Sigmoid colon (tissue), 6 donors: ENCODE measurements at regions not wholly inside any gene's neighbourhood (a gene's known extent, or its start where the extent isn't known, plus 50 kb on each side); places are given as distances from the start of the nearest gene placed in this dataset.
"Not testable (repeated sequence)": the region's sequence is repeated elsewhere in the genome, so short reads cannot be mapped to it uniquely, and the experiment has no call there.

Source experiments
- DNase-seq: peaks from one replicate; pipeline ENCODE4 v3.0.0-alpha.2; 2019
- H3K27ac ChIP-seq, 4 donors: fragments of 200-600 bp; sonication (generic); one replicate each; pipeline ENCODE4 v1.5.1; 2016 to 2019; ENCODE audit warnings: mild to moderate bottlenecking in 1 of 4
- H3K27me3 ChIP-seq, 3 donors: fragments of 200-600 bp; sonication (generic); one replicate each; pipeline ENCODE4 v1.5.1; 2019; ENCODE audit warnings: mild to moderate bottlenecking in 1 of 3
- H3K36me3 ChIP-seq, 4 donors: fragments of 200-600 bp; sonication (generic); one replicate each; pipeline ENCODE4 v1.5.1; 2016 to 2019
- H3K4me1 ChIP-seq, 4 donors: fragments of 200-600 bp; sonication (generic); one replicate each; pipeline ENCODE4 v1.5.1; 2017 to 2019
- H3K4me3 ChIP-seq, 4 donors: fragments of 200-600 bp; sonication (generic); one replicate each; pipeline ENCODE4 v1.5.1; 2017 to 2019; ENCODE audit warnings: mild to moderate bottlenecking in 2 of 4, moderate library complexity in 1 of 4
- H3K9me3 ChIP-seq, 4 donors: fragments of 200-600 bp in 3 of 4; sonication (generic) in 3 of 4; one replicate each; pipeline versions ENCODE4 v1.5.1 to v1.6.1; 2013 to 2019
- CTCF ChIP-seq, 4 experiments: fragments of 450-650 bp in 3 of 4; fragments of 200-600 bp in 1 of 4; IDR thresholded peaks; one replicate each; pipeline ENCODE4 v1.5.1; 2016 to 2019; ENCODE audit warnings: antibody characterized with exemption in 4 of 4, mild to moderate bottlenecking in 3 of 4, moderate library complexity in 2 of 4
- EP300 ChIP-seq, 4 donors: sonication (generic); formaldehyde crosslinking; IDR thresholded peaks; one replicate each; pipeline ENCODE4 v1.6.1; 2017; ENCODE audit warnings: antibody characterized with exemption in 4 of 4
- POLR2A ChIP-seq, 2 donors: fragments of 450-650 bp; IDR thresholded peaks; one replicate each; pipeline ENCODE4 v1.6.1; 2016; ENCODE audit warnings: antibody characterized with exemption in 2 of 2, mild to moderate bottlenecking in 2 of 2, moderate library complexity in 2 of 2
- POLR2AphosphoS5 ChIP-seq, 4 donors: sonication (generic); formaldehyde crosslinking; IDR thresholded peaks; one replicate each; pipeline ENCODE4 v1.6.1; 2017; ENCODE audit warnings: antibody characterized with exemption in 4 of 4
- WGBS, 2 donors: extraction: QIAGEN DNeasy Blood & Tissue Kit; methylation state at CpG; one replicate each; pipeline ENCODE4 v1.1.7; 2013; 5-methylcytosine and 5-hydroxymethylcytosine counted together
- intact Hi-C: fragments of 100-400 bp; cut with DNase I; formaldehyde crosslinking; loops from one replicate; pipeline ENCODE4 v1.15.1; 2023
- donor health status: healthy with polysubstance abuse.
- donor health status: healthy.

- H3K27me3 ChIP-seq, result no peaks in the 10 kb centered on the region
- intact Hi-C loops, result no loop called here
- H3K36me3 ChIP-seq, result no peaks in the 10 kb centered on the region
- H3K9me3 ChIP-seq, result peaks cover 0 to 6% (median 0%) of the 10 kb centered on the region in 4 donors
- WGBS, 2 donors, result 70 to 89% methylated on average over 6 of the region's 6 CpGs
- no peak overlapping the region for H3K4me3 ChIP-seq
- no peaks in the 10 kb centered on the region for H3K4me1 ChIP-seq
- H3K27ac ChIP-seq, result no peak overlapping the region
- TF ChIP-seq POLR2A (IDR thresholded peaks at IDR 0.05), result no peak
- no peak for TF ChIP-seq EP300 (IDR thresholded peaks at IDR 0.05)
- no peak for TF ChIP-seq POLR2AphosphoS5 (IDR thresholded peaks at IDR 0.05)
- no peak for TF ChIP-seq CTCF (IDR thresholded peaks at IDR 0.05)
- no peak for DNase-seq
Observed at GRCh38 chrX:85808217-85808616, 239.1 kb downstream of the CHM start.

GRCh38 chrX:85772391-85772790 is 275.0 kb downstream of the CHM start:
- intact Hi-C loops, H3K4me1 ChIP-seq, H3K27me3 ChIP-seq, H3K27ac ChIP-seq, H3K36me3 ChIP-seq, H3K9me3 ChIP-seq, DNase-seq, H3K4me3 ChIP-seq: not testable (repeated sequence)
- 88 to 89% methylated on average over 8 of the region's 8 CpGs for WGBS, 2 donors

GRCh38 chrX:85765651-85766050 is 281.7 kb downstream of the CHM start:
- H3K27me3 ChIP-seq, result no peaks in the 10 kb centered on the region
- WGBS, 2 donors, result 66 to 69% methylated on average over 3 of the region's 3 CpGs
- no peak for TF ChIP-seq POLR2A (IDR thresholded peaks at IDR 0.05)
- no peak for TF ChIP-seq CTCF (IDR thresholded peaks at IDR 0.05)
- TF ChIP-seq EP300 (IDR thresholded peaks at IDR 0.05), result no peak
- no peak for TF ChIP-seq POLR2AphosphoS5 (IDR thresholded peaks at IDR 0.05)
- H3K4me3 ChIP-seq, result no peak overlapping the region
- intact Hi-C loops, result no loop called here
- H3K27ac ChIP-seq, result no peak overlapping the region
- no peaks in the 10 kb centered on the region for H3K36me3 ChIP-seq
- H3K4me1 ChIP-seq, result no peaks in the 10 kb centered on the region
- H3K9me3 ChIP-seq, result no peaks in the 10 kb centered on the region
- no peak for DNase-seq

- H3K9me3 ChIP-seq, H3K4me3 ChIP-seq, DNase-seq, intact Hi-C loops, H3K27ac ChIP-seq, H3K27me3 ChIP-seq, H3K36me3 ChIP-seq, H3K4me1 ChIP-seq: not testable (repeated sequence)
- WGBS, 2 donors, result 82 to 89% methylated on average over 1 of the region's 2 CpGs
Observed at GRCh38 chrX:85723025-85723424, 324.3 kb downstream of the CHM start.

- H3K9me3 ChIP-seq, result not testable (repeated sequence)
Observed at GRCh38 chrX:85703233-85703632, 323.8 kb upstream of the POF1B start.

GRCh38 chrX:85698921-85699320 is 319.5 kb upstream of the POF1B start:
- no peak for DNase-seq
- Histone ChIP-seq H3K27me3 (peaks cover 0 to 3% (median 0%) of the 10 kb centered on the region in 3 donors), H3K36me3 (no peaks in the 10 kb centered on the region), H3K9me3 (no peaks in the 10 kb centered on the region), H3K4me1 (no peaks in the 10 kb centered on the region), H3K27ac (no peak overlapping the region), H3K4me3 (no peak overlapping the region)
- no peak for TF ChIP-seq EP300 (IDR thresholded peaks at IDR 0.05)
- no peak for TF ChIP-seq CTCF (IDR thresholded peaks at IDR 0.05)
- no peak for TF ChIP-seq POLR2AphosphoS5 (IDR thresholded peaks at IDR 0.05)
- TF ChIP-seq POLR2A (IDR thresholded peaks at IDR 0.05), result no peak
- 73 to 78% methylated on average over 5 of the region's 5 CpGs for WGBS, 2 donors
- intact Hi-C loops, result no loop called here

More at GRCh38 chrX:85703233-85703632, 323.8 kb upstream of the POF1B start:
- H3K27ac ChIP-seq, DNase-seq, intact Hi-C loops, H3K36me3 ChIP-seq, H3K4me1 ChIP-seq, H3K4me3 ChIP-seq, H3K27me3 ChIP-seq: not testable (repeated sequence)
- 83% methylated on average over 1 of the region's 1 CpG for WGBS, 2 donors
